ENCODE measurements at regions not wholly inside any gene's neighbourhood (a gene's known extent, or its start where the extent isn't known, plus 50 kb on each side); places are given as distances from the start of the nearest gene placed in this dataset.

- intact Hi-C loops (cut with micrococcal nuclease) = no loop called here
- Mint-ChIP-seq H3K27me3 (ENCODE audit: insufficient read depth, unreplicated experiment) (no peaks in the 10 kb centered on the region), H3K9me3 (ENCODE audit: unreplicated experiment) (no peaks in the 10 kb centered on the region), H3K36me3 (ENCODE audit: insufficient read depth, unreplicated experiment) (no peaks in the 10 kb centered on the region), H3K4me1 (ENCODE audit: insufficient read depth, unreplicated experiment) (peaks cover 4% of the 10 kb centered on the region), H3K4me3 (ENCODE audit: unreplicated experiment) (no peak overlapping the region), H3K27ac (ENCODE audit: low read depth, unreplicated experiment) (no peak overlapping the region)
- TF ChIP-seq CTCF (IDR thresholded peaks at IDR 0.05; ENCODE audit: unreplicated experiment) = no peak
- BruUV-seq (replicated peaks) = no TSS peak
- CTCF ChIA-PET = interaction anchor here (0.5 to 0.7 kb wide), 4 partner anchors 10 to 1881 kb away, joined by 3 read pairs; no protein-coding TSS in a partner anchor
- DNase-seq (ENCODE audit: unreplicated experiment) = no peak
- POLR2A ChIA-PET = no interaction called here
Measured at GRCh38 chr3:104554425-104554824, 812.3 kb upstream of the ALCAM start.

- H3K36me3 Mint-ChIP-seq (ENCODE audit: insufficient read depth, unreplicated experiment) = no peaks in the 10 kb centered on the region
- DNase-seq (ENCODE audit: unreplicated experiment) = no peak
- CTCF ChIA-PET = interaction anchor here (0.7 to 1.2 kb wide), 3 partner anchors 95 to 283 kb away, joined by 3 to 4 read pairs (median 4); no protein-coding TSS in a partner anchor
- H3K27me3 Mint-ChIP-seq (ENCODE audit: insufficient read depth, unreplicated experiment) = no peaks in the 10 kb centered on the region
- peaks cover 4% of the 10 kb centered on the region for H3K4me1 Mint-ChIP-seq (ENCODE audit: insufficient read depth, unreplicated experiment)
- intact Hi-C loops (cut with micrococcal nuclease) = no loop called here
- no TSS peak for BruUV-seq (replicated peaks)
- H3K27ac Mint-ChIP-seq (ENCODE audit: low read depth, unreplicated experiment) = peak overlapping the region; percentile 19
- no peak for TF ChIP-seq CTCF (IDR thresholded peaks at IDR 0.05; ENCODE audit: unreplicated experiment)
- POLR2A ChIA-PET = interaction anchor here (1.3 kb wide), 1 partner anchor 812 kb away, joined by 3 read pairs; no protein-coding TSS in a partner anchor
- H3K4me3 Mint-ChIP-seq (ENCODE audit: unreplicated experiment) = no peak overlapping the region
- H3K9me3 Mint-ChIP-seq (ENCODE audit: unreplicated experiment) = no peaks in the 10 kb centered on the region
Measured at GRCh38 chr3:104555728-104556127, 811.0 kb upstream of the ALCAM start.

GRCh38 chr3:104556372-104557078, 810.2 kb upstream of the ALCAM start:
- ChIA-PET CTCF (interaction anchor here (0.6 to 1.2 kb wide), 2 partner anchors 210 to 284 kb away, joined by 4 read pairs; no protein-coding TSS in a partner anchor), POLR2A (interaction anchor here (1.0 to 1.3 kb wide), 2 partner anchors 41 to 811 kb away, joined by 3 read pairs; no protein-coding TSS in a partner anchor)
- Mint-ChIP-seq H3K36me3 (ENCODE audit: insufficient read depth, unreplicated experiment) (no peaks in the 10 kb centered on the region), H3K9me3 (ENCODE audit: unreplicated experiment) (no peaks in the 10 kb centered on the region), H3K4me1 (ENCODE audit: insufficient read depth, unreplicated experiment) (peaks cover 4% of the 10 kb centered on the region), H3K4me3 (ENCODE audit: unreplicated experiment) (no peak overlapping the region), H3K27me3 (ENCODE audit: insufficient read depth, unreplicated experiment) (no peaks in the 10 kb centered on the region), H3K27ac (ENCODE audit: low read depth, unreplicated experiment) (no peak overlapping the region)
- no peak for TF ChIP-seq CTCF (IDR thresholded peaks at IDR 0.05; ENCODE audit: unreplicated experiment)
- BruUV-seq (replicated peaks) = no TSS peak
- no peak for DNase-seq (ENCODE audit: unreplicated experiment)
- intact Hi-C loops (cut with micrococcal nuclease) = no loop called here

- Mint-ChIP-seq H3K4me3 (ENCODE audit: unreplicated experiment) (no peak overlapping the region), H3K27ac (ENCODE audit: low read depth, unreplicated experiment) (no peak overlapping the region), H3K9me3 (ENCODE audit: unreplicated experiment) (no peaks in the 10 kb centered on the region), H3K27me3 (ENCODE audit: insufficient read depth, unreplicated experiment) (no peaks in the 10 kb centered on the region), H3K36me3 (ENCODE audit: insufficient read depth, unreplicated experiment) (no peaks in the 10 kb centered on the region), H3K4me1 (ENCODE audit: insufficient read depth, unreplicated experiment) (no peaks in the 10 kb centered on the region)
- CTCF ChIA-PET = interaction anchor here (0.7 kb wide), 1 partner anchor 35 kb away, joined by 4 read pairs; no protein-coding TSS in a partner anchor
- intact Hi-C loops (cut with micrococcal nuclease) = no loop called here
- DNase-seq (ENCODE audit: unreplicated experiment) = no peak
- POLR2A ChIA-PET = no interaction called here
- no TSS peak for BruUV-seq (replicated peaks)
- TF ChIP-seq CTCF (IDR thresholded peaks at IDR 0.05; ENCODE audit: unreplicated experiment) = no peak
Measured at GRCh38 chr3:104561324-104561723, 805.4 kb upstream of the ALCAM start.
